HUES48 (cell line): ENCODE measurements at regions not wholly inside any gene's neighbourhood (a gene's known extent, or its start where the extent isn't known, plus 50 kb on each side); places are given as distances from the start of the nearest gene placed in this dataset.
"Not testable (repeated sequence)": the region's sequence is repeated elsewhere in the genome, so short reads cannot be mapped to it uniquely, and the experiment has no call there.

Source experiments
- H3K27ac ChIP-seq: one replicate; pipeline ENCODE4 v1.7.0; 2013; ENCODE audit warnings: low read depth, low read length, inconsistent platforms
- H3K27me3 ChIP-seq: 2 replicates; pipeline ENCODE4 v1.6.1; 2013; ENCODE audit warnings: mild to moderate bottlenecking, low read length; ENCODE audit not compliant: control insufficient read depth, insufficient read depth
- H3K36me3 ChIP-seq: 2 replicates; pipeline ENCODE4 v1.6.1; 2013; ENCODE audit warnings: low read length; ENCODE audit not compliant: control insufficient read depth, insufficient read depth
- H3K4me1 ChIP-seq: 2 replicates; pipeline ENCODE4 v1.6.1; 2013; ENCODE audit warnings: mild to moderate bottlenecking, low read length; ENCODE audit not compliant: control insufficient read depth, insufficient read depth
- H3K4me3 ChIP-seq: 2 replicates; pipeline ENCODE4 v1.5.1; 2013; ENCODE audit warnings: mild to moderate bottlenecking, low read depth, low read length
- H3K9ac ChIP-seq: 2 replicates; pipeline ENCODE4 v1.6.1; 2013; ENCODE audit warnings: mild to moderate bottlenecking, low read depth, low read length, moderate library complexity
- H3K9me3 ChIP-seq: 2 replicates; pipeline ENCODE4 v1.6.1; 2013; ENCODE audit warnings: low read length; ENCODE audit not compliant: control insufficient read depth, insufficient read depth

- H3K4me1 ChIP-seq: no peaks in the 10 kb centered on the region
Measured at GRCh38 chrX:122270809-122271494, 913.1 kb upstream of the GRIA3 start.

GRCh38 chrX:122272011-122272410, 912.1 kb upstream of the GRIA3 start:
- H3K4me1 ChIP-seq: no peaks in the 10 kb centered on the region
- H3K4me3 ChIP-seq: no peak overlapping the region
- no peaks in the 10 kb centered on the region for H3K9me3 ChIP-seq
- no peak overlapping the region for H3K9ac ChIP-seq
- no peaks in the 10 kb centered on the region for H3K36me3 ChIP-seq
- no peak overlapping the region for H3K27ac ChIP-seq
- H3K27me3 ChIP-seq: 0 out of 2 replicates have a peak, but pooled peaks cover 4% of the 10 kb centered on the region

More at GRCh38 chrX:122270809-122271494, 913.1 kb upstream of the GRIA3 start:
- H3K27ac ChIP-seq: no peak overlapping the region
- H3K9me3 ChIP-seq: no peaks in the 10 kb centered on the region
- no peaks in the 10 kb centered on the region for H3K36me3 ChIP-seq
- H3K9ac ChIP-seq: no peak overlapping the region
- H3K27me3 ChIP-seq: 0 out of 2 replicates have a peak, but pooled peaks cover 4% of the 10 kb centered on the region
- H3K4me3 ChIP-seq: no peak overlapping the region

GRCh38 chrX:122279746-122280145, 904.3 kb upstream of the GRIA3 start:
- Histone ChIP-seq H3K4me3 (no peak overlapping the region), H3K4me1 (no peaks in the 10 kb centered on the region), H3K27me3 (no peaks in the 10 kb centered on the region; the same call in 1 of the 2 replicates), H3K27ac (no peak overlapping the region), H3K36me3 (no peaks in the 10 kb centered on the region), H3K9ac (no peak overlapping the region), H3K9me3 (no peaks in the 10 kb centered on the region)

GRCh38 chrX:122299822-122300221, 884.3 kb upstream of the GRIA3 start:
- not testable (repeated sequence) for H3K4me3 ChIP-seq, H3K27me3 ChIP-seq, H3K4me1 ChIP-seq, H3K36me3 ChIP-seq, H3K9ac ChIP-seq, H3K9me3 ChIP-seq, H3K27ac ChIP-seq

- Histone ChIP-seq H3K4me3 (no peak overlapping the region), H3K27me3 (no peaks in the 10 kb centered on the region), H3K4me1 (no peaks in the 10 kb centered on the region), H3K36me3 (no peaks in the 10 kb centered on the region), H3K27ac (no peak overlapping the region), H3K9me3 (no peaks in the 10 kb centered on the region), H3K9ac (no peak overlapping the region)
Measured at GRCh38 chrX:122301491-122301890, 882.6 kb upstream of the GRIA3 start.

- no peaks in the 10 kb centered on the region for H3K4me1 ChIP-seq
- H3K9ac ChIP-seq: no peak overlapping the region
- no peaks in the 10 kb centered on the region for H3K9me3 ChIP-seq
- no peaks in the 10 kb centered on the region for H3K36me3 ChIP-seq
- no peaks in the 10 kb centered on the region for H3K27me3 ChIP-seq
- H3K27ac ChIP-seq: no peak overlapping the region
- no peak overlapping the region for H3K4me3 ChIP-seq
Measured at GRCh38 chrX:122303761-122304160, 880.3 kb upstream of the GRIA3 start.

- Histone ChIP-seq H3K27me3 (no peaks in the 10 kb centered on the region), H3K4me1 (0 out of 2 replicates have a peak, but pooled peaks cover 4% of the 10 kb centered on the region), H3K9me3 (peaks cover 14% of the 10 kb centered on the region), H3K4me3 (no peak overlapping the region), H3K9ac (no peak overlapping the region), H3K36me3 (no peaks in the 10 kb centered on the region), H3K27ac (no peak overlapping the region)
Measured at GRCh38 chrX:122344816-122345215, 839.3 kb upstream of the GRIA3 start.

GRCh38 chrX:122363112-122363795, 820.8 kb upstream of the GRIA3 start:
- Histone ChIP-seq H3K36me3 (no peaks in the 10 kb centered on the region), H3K27ac (no peak overlapping the region), H3K9me3 (no peaks in the 10 kb centered on the region), H3K4me1 (no peaks in the 10 kb centered on the region), H3K9ac (no peak overlapping the region), H3K4me3 (no peak overlapping the region), H3K27me3 (no peaks in the 10 kb centered on the region)

- not testable (repeated sequence) for H3K27me3 ChIP-seq, H3K9me3 ChIP-seq, H3K27ac ChIP-seq, H3K36me3 ChIP-seq, H3K4me1 ChIP-seq, H3K9ac ChIP-seq, H3K4me3 ChIP-seq
Measured at GRCh38 chrX:122375533-122375932, 808.5 kb upstream of the GRIA3 start.

GRCh38 chrX:122389005-122389404, 795.1 kb upstream of the GRIA3 start:
- Histone ChIP-seq H3K4me3 (no peak overlapping the region), H3K36me3 (no peaks in the 10 kb centered on the region), H3K27ac (no peak overlapping the region), H3K27me3 (no peaks in the 10 kb centered on the region), H3K9me3 (no peaks in the 10 kb centered on the region), H3K9ac (no peak overlapping the region), H3K4me1 (no peaks in the 10 kb centered on the region)

- Histone ChIP-seq H3K4me1 (peaks cover 13% of the 10 kb centered on the region), H3K4me3 (no peak overlapping the region), H3K9ac (no peak overlapping the region), H3K27me3 (no peaks in the 10 kb centered on the region), H3K36me3 (no peaks in the 10 kb centered on the region), H3K27ac (no peak overlapping the region), H3K9me3 (no peaks in the 10 kb centered on the region)
Measured at GRCh38 chrX:122418758-122419157, 765.3 kb upstream of the GRIA3 start.
